ENCODE measurements at regions not wholly inside any gene's neighbourhood (a gene's known extent, or its start where the extent isn't known, plus 50 kb on each side); places are given as distances from the start of the nearest gene placed in this dataset.

DNA sequence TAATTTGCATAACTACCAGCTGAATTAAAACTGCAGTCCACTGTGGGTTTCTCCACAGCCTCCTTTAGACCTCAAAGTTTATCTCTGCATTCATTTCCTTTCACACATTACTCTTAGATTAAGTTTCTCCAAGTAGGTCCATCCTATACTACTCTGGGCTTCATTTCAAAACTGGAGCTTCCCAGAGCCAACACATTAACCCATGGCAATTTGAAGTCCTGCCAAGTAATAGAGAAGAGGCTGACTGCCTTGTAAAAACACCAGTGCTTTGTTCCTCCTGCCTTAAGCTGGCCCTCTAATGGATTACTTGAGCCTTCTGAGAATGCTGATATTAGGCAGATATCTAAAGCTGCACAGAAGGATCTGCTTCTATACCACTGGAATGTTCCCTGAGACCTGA, 997.2 kb upstream of the SLIT2 start:
- Histone ChIP-seq H3K79me2 (ENCODE audit: insufficient read depth, low read length) (no peaks in the 10 kb centered on the region), H3K4me1 (ENCODE audit: control insufficient read depth in 1 of 2, insufficient read depth in 2 of 2, low read length in 2 of 2) (no peaks in the 10 kb centered on the region), H2AFZ (ENCODE audit: insufficient read depth, low read depth, low read length, poor library complexity, severe bottlenecking) (no peak overlapping the region), H3K27me3 (ENCODE audit: control insufficient read depth in 2 of 2, insufficient read depth in 2 of 2, low read length in 2 of 2) (no peaks in the 10 kb centered on the region), H3K9me3 (replicated peaks in 1 of 2; ENCODE audit: control insufficient read depth in 1 of 2, insufficient read depth in 1 of 2, low read length in 2 of 2) (peaks cover 22 to 29% of the 10 kb centered on the region in 2 donors), H3K4me3 (replicated peaks in 1 of 3; ENCODE audit: low read depth in 2 of 3, low read length in 3 of 3) (no peak overlapping the region), H3K27ac (ENCODE audit: low read depth in 1 of 2, low read length in 2 of 2) (no peak overlapping the region), H3K4me2 (replicated peaks; ENCODE audit: extremely low read depth, low read length, poor library complexity, severe bottlenecking) (no peak overlapping the region), H3K36me3 (replicated peaks in 1 of 2; ENCODE audit: control insufficient read depth in 1 of 2, insufficient read depth in 2 of 2, low read length in 2 of 2) (no peaks in the 10 kb centered on the region), H3K9ac (ENCODE audit: insufficient read depth, low read length, poor library complexity, severe bottlenecking) (no peak overlapping the region), H4K20me1 (ENCODE audit: insufficient read depth, low read length) (no peaks in the 10 kb centered on the region)
- peaks cover 1 to 31% (median 5%) of the 10 kb centered on the region in 7 donors for H3K9me3 Mint-ChIP-seq
- TF ChIP-seq, protein P1, sequence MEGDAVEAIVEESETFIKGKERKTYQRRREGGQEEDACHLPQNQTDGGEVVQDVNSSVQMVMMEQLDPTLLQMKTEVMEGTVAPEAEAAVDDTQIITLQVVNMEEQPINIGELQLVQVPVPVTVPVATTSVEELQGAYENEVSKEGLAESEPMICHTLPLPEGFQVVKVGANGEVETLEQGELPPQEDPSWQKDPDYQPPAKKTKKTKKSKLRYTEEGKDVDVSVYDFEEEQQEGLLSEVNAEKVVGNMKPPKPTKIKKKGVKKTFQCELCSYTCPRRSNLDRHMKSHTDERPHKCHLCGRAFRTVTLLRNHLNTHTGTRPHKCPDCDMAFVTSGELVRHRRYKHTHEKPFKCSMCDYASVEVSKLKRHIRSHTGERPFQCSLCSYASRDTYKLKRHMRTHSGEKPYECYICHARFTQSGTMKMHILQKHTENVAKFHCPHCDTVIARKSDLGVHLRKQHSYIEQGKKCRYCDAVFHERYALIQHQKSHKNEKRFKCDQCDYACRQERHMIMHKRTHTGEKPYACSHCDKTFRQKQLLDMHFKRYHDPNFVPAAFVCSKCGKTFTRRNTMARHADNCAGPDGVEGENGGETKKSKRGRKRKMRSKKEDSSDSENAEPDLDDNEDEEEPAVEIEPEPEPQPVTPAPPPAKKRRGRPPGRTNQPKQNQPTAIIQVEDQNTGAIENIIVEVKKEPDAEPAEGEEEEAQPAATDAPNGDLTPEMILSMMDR (IDR thresholded peaks at IDR 0.05) = no peak
- H3K27ac Mint-ChIP-seq = no peak overlapping the region
- H3K27me3 Mint-ChIP-seq (ENCODE audit: low read depth in 3 of 3) = peaks cover 0 to 1% (median 0%) of the 10 kb centered on the region in 3 donors
- no peak for DNase-seq
- no peaks in the 10 kb centered on the region for H3K36me3 Mint-ChIP-seq
- intact Hi-C loops (cut with micrococcal nuclease) = no loop called here
- H3K4me1 Mint-ChIP-seq = no peaks in the 10 kb centered on the region
- H3K4me3 Mint-ChIP-seq = no peak overlapping the region

DNA sequence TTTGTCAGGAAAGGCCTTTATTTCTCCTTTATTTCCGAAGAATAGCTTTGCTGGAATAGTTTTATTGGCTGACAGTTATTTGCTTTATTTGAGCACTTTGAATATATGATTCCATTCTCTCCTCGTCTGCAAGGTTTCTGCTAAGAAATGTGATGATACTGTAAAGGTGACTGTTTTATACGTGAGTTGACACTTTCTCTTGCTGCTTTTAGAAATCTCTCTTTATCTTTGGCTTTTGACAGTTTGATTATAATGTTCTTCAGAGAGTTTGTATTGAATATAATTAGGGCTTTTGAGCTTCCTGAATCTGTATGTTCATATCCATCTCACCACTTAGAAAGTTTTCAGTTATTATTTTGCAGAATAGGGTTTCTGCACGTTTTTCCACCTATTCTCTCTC, 1003.7 kb upstream of the SLIT2 start:
- no peaks in the 10 kb centered on the region for H3K36me3 ChIP-seq (replicated peaks in 1 of 2; ENCODE audit: control insufficient read depth in 1 of 2, insufficient read depth in 2 of 2, low read length in 2 of 2)
- no peaks in the 10 kb centered on the region for H3K4me1 ChIP-seq (ENCODE audit: control insufficient read depth in 1 of 2, insufficient read depth in 2 of 2, low read length in 2 of 2)
- no peak overlapping the region for H3K4me3 ChIP-seq (replicated peaks in 1 of 3; ENCODE audit: low read depth in 2 of 3, low read length in 3 of 3)
- WGBS (ENCODE audit: insufficient coverage) = no CpG with 5 or more reads among the region's 4 CpGs
- no peak overlapping the region for H2AFZ ChIP-seq (ENCODE audit: insufficient read depth, low read depth, low read length, poor library complexity, severe bottlenecking)
- no peak for DNase-seq
- H3K9ac ChIP-seq (ENCODE audit: insufficient read depth, low read length, poor library complexity, severe bottlenecking) = no peak overlapping the region
- no peaks in the 10 kb centered on the region for H3K79me2 ChIP-seq (ENCODE audit: insufficient read depth, low read length)
- no peaks in the 10 kb centered on the region for H4K20me1 ChIP-seq (ENCODE audit: insufficient read depth, low read length)
- H3K36me3 Mint-ChIP-seq = no peaks in the 10 kb centered on the region
- peaks cover 16 to 18% of the 10 kb centered on the region in 2 donors for H3K9me3 ChIP-seq (replicated peaks in 1 of 2; ENCODE audit: control insufficient read depth in 1 of 2, insufficient read depth in 1 of 2, low read length in 2 of 2)
- no peak overlapping the region for H3K27ac Mint-ChIP-seq
- no peaks in the 10 kb centered on the region for H3K27me3 Mint-ChIP-seq (ENCODE audit: low read depth in 3 of 3)
- intact Hi-C loops (cut with micrococcal nuclease) = no loop called here
- no peaks in the 10 kb centered on the region for H3K27me3 ChIP-seq (ENCODE audit: control insufficient read depth in 2 of 2, insufficient read depth in 2 of 2, low read length in 2 of 2)
- H3K4me2 ChIP-seq (replicated peaks; ENCODE audit: extremely low read depth, low read length, poor library complexity, severe bottlenecking) = no peak overlapping the region
- H3K4me3 Mint-ChIP-seq = no peak overlapping the region
- peaks cover 1 to 24% (median 5%) of the 10 kb centered on the region in 7 donors for H3K9me3 Mint-ChIP-seq
- TF ChIP-seq, protein P1 (IDR thresholded peaks at IDR 0.05) = no peak
- no peaks in the 10 kb centered on the region for H3K4me1 Mint-ChIP-seq
- no peak overlapping the region for H3K27ac ChIP-seq (ENCODE audit: low read depth in 1 of 2, low read length in 2 of 2)
